Hypothalamus (tissue), 51 donors: ENCODE measurements at regions not wholly inside any gene's neighbourhood (a gene's known extent, or its start where the extent isn't known, plus 50 kb on each side); places are given as distances from the start of the nearest gene placed in this dataset.
"Not testable (repeated sequence)": the region's sequence is repeated elsewhere in the genome, so short reads cannot be mapped to it uniquely, and the experiment has no call there.

Experiments used
- DNase-seq, 51 donors: peaks; one replicate each; lab custom pipeline; 2025; lab: John Stamatoyannopoulos, UW

DNA sequence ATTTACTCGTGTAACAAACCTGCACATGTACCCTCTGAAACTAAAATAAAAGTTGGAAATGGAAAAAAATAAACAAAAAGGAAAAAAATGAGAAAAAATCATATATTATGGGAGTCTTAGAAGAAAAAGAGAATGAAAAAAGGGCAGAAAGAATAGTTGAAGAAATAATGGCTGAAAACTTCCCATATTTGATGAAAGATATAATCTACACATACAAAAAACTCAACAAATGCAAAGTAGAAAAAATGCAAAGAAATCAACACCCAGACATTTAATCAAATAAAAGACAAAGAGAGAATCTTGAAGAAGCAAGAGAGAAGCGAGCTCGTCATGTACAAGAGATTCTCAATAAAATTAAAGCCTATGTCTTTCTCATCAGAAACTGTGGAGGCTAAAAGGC is 73.8 kb downstream of the SLC25A46 start:
- DNase-seq = no peak

DNA sequence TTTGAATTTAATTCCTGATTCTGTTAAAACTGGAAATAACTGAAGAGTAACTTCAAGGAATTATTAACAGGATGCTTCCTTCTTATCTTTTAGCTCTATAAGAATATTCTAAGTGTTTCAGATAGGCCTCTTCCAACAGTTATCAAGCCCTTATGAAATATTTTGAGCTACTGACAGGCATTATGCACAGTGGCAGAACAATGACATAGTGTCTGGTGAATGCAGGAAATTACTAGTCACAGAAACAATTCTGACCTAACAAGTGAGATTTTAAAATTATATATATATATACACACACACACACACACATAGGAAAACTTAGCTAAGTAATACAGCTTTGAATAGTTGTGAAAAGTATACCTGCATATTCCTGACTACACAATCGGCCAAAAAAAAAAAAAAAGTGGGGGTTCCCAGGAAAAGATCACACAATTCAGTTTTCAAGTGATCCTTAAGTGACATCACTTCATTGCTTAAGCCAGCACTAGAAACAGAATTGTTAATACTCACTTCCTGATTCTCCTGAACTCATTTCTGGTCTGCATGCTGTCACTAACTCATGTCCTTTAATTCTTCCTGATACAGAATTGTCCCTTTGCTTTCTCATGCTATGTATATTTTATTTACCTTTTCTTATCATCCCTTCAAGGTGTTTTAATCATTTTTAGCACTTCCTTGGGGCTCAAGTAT is 77.3 kb downstream of the SLC25A46 start:
- DNase-seq = no peak

DNA sequence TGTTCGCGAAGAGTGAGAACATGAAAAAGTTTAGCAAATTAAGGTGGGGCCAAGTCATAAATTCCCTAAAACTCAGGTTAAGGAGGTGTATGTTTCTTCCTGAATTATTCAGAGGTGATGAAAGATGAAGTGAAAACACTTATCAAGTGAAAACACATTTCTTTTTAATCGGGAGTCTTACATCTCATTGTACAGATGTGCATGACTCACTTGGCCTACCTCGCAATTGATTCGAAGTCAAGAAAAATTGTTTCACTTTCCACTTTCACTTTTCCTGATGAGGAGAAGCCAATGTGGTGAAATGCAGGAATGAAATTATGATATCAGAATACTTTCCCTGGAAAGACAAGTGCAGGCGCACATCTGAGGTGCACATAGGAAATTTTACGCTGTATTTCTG is 78.7 kb downstream of the SLC25A46 start:
- DNase-seq = no peak

DNA sequence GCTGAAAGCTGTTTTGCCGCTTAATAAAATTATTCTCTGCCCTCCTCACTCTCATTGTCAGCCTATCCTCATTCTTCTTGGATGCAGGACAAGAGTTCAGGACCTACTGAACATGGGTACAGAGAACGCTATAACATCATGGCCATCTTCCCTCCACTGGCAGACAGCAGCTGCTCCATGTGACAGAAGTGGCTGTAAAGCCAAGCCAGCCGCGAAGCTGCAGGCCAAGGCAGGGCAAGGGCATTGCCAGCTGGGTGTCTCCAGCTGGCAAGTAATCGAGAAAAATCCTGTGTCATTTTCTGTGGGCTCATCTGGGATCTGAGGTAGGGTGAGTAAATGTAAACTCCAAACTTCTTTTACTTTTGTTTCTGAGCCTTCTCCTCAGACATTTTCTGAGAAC is 84.8 kb downstream of the SLC25A46 start:
- DNase-seq = no peak

DNA sequence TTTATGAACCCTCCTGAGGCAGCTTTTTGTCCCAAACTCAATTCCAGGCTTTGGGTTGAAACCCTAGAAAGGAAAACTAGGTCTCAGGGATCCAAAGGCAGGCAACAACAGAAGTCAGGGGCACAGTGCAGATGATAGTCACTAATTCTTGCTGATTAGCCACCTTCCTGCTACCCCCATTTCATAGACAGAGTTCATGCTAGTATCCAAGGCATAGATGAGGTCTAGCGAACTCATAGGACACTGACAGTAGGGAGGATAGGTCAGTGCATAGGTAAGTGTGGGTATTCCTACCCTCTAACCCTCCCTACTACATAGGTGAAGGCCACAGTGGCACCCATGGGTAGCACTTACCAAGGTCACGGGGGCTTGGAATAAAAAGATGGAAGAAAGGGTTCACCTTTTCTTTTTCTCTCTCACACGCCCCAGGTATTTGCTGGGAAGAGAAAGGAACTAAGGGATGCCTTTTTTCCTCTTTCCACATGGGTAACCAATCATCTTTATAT is 86.2 kb downstream of the SLC25A46 start:
- DNase-seq = no peak

DNA sequence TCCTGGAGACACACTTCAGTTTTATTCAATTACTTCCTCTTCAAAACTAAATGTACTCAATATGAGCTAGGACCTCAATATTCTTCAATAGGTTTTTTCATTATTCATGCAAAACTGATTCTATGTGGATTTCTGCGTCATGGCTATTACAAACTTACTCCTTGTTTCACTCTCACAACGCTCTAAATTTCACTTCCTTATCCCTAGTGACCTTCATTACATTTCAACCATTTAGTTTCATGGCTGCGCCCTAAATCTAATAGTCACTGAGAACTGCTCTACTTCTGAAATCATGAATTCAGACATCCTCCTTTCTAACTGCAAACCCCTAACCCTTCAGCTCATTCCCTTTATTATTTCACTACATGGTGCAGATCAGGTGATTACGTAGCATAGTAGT is 93.9 kb downstream of the SLC25A46 start:
- DNase-seq = no peak

DNA sequence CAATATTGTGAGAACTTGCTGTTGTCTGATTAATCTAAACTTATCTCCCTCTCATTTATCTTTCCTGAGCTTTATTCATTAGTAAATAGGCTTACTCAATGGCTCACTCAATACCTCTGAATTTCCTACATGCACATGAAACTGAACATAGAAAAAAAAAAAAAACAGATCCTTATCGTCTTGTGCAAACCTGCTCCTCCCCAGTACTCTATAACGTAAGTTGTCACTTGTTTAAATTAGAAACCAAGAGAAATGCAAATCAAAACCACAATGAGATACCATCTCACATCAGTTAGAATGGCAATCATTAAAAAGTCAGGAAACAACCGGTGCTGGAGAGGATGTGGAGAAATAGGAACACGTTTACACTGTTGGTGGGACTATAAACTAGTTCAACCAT is 96.1 kb downstream of the SLC25A46 start:
- not testable (repeated sequence) for DNase-seq

DNA sequence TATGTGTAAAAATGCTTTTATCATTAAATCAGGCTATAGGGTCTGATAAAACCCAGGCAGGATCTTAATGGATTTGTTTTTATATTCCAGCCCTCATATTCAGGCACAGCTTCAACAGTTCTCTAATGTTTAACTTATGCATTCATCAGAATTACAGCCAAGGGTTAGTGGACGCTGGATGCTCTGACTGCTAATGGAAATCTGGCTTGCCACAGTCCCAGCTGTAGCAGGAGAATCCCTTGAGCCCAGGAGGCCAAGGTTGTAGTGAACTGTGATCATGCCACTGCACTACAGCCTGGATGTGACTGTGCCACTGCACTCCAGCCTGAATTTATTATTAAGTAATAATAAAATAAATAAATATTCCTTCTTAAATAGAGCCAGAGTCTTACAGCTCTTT is 98.0 kb downstream of the SLC25A46 start:
- DNase-seq = no peak

DNA sequence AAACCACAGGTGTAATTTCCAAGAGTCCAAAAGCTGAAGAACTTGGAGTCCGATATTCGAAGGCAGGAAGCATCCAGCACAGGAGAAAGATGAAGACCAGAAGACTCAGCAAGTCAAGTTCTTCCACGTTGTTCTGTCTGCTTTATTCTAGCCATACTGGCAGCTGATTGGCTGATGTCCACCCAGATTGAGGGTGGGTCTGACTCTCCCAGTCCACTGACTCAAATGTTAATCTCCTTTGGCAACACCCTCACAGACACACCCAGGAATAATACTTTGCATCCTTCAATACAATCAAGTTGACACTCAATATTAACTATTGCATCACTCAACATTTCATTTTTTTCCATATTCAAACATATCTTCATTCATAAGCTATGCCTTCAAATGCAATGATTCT is 99.5 kb downstream of the SLC25A46 start:
- not testable (repeated sequence) for DNase-seq

DNA sequence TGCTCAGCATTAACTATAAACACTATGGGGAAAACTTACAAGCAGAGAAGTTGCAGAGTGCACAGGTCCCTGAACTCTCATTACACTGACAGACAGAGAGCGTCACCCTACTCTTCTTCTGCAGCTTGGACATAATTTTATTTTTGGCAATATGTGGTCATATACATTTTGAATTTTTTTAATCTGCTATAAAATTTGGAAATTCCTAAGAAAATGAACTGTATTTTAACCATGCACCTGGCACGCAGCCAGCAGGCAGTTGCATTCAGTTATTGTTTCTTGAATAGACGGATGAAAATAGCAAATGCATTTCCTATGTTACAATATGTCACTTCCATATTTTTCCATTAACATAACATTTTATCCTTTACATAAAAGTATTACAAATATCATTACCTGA is 100.2 kb downstream of the SLC25A46 start:
- DNase-seq = no peak

DNA sequence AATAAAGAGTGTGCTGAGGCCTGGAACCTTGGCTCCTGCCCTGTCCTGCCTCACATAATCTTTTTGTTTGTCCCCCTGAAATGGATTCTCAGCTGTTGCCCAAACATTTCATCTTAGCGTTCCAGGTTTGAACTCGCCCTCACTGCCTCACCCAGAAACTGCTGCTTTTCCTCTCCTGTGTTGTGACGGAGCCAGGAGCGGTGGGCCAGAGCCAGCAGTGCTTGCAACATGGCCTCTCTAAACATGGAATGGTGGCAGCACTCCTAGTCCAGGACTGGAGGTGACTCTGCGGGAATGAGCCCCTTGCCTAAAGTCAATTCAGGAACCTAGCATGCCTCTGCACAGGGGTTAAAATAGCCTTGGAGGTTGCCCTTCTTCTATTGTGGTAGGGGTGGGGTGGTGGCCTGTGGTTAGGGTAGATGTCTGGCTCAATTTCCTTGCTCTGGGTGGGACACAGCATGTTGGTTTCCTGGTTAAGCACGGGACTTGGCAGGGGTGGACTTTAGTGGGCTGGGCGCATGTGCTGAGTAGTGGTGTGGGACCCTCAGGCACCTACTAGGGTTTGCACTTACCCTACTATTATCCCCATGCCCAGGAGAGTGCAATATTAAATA is 101.6 kb downstream of the SLC25A46 start:
- no peak for DNase-seq

DNA sequence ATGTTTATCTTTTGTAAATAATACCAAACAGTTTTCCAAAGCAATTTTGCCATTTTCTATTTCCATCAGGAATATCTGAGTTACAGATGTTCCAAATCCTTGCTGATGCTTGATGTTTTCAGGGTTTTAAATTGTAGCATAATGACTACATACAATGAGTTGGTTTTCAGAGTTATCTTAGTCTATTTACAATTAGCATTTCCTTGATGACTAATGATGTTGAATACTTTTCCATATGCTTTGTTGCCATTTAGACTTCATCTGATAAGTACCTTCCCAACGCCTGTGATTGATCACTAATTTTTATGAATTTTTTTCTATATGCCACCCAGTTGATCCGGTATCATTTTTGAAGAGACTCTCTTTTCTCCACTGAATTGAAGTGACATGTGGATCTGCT is 102.3 kb downstream of the SLC25A46 start:
- DNase-seq = no peak

DNA sequence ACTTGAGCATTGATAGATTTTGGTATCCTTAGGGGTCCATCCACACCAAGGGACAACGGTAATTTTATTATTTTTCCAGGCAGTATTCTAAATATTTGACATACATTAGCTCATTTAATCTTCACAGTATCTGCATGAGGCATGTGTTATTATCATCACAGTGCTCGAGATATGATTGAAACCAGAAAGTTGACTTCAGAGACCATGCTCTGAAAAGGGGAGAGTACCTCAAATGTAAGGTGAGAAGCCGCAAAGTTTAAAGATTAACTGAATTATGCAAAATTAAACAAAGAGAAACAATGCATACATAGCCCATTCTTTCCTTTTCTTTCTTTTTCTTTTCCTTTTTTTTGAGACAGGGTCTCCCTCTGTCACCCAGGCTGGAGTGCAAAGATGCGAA is 104.1 kb downstream of the SLC25A46 start:
- DNase-seq = no peak

DNA sequence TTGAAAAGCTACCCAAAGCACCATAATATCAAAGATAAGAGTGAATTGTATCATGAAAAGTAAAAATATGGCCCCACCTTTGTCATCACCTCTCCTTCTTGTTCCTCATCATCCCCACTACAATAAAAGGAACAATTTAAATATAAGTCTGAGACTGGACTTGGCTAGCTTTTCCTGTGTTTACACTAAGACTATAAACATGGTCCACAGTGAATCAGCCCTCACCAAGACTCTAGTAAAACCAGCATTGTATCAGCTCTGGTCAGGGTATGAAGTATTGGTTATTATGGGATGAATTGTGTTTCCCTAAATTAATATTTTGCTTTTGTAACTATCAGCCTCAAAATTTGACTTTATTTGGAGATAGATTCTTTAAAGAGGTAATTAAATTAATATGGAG is 105.4 kb downstream of the SLC25A46 start:
- no peak for DNase-seq

DNA sequence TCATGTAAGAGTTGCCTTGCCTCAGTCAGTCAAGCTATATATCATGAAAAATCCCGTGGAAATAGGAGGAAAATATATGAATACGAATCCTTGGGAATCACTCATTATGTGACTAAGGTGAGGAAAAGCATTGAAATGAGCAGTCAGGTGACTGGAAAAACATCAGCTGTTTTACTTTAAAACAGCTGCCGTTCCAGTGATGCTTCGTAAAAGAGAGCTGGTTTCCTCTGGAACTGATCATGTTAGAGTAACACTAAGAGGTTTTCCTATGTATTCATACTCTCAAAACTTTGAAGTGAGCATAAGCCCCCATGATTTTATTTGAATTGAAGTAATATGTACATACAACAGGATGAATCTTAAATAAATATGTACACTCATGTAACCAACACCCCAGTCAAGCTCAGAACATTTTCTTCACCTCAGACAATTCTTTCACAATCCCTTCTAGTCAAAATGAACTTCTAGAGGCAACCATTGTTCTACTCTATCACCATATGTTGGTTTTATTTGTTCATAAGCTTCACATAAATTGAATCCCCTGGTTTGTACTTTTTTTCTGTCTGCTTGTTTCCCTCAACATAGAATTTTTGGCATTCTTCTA is 107.7 kb downstream of the SLC25A46 start:
- DNase-seq = no peak

DNA sequence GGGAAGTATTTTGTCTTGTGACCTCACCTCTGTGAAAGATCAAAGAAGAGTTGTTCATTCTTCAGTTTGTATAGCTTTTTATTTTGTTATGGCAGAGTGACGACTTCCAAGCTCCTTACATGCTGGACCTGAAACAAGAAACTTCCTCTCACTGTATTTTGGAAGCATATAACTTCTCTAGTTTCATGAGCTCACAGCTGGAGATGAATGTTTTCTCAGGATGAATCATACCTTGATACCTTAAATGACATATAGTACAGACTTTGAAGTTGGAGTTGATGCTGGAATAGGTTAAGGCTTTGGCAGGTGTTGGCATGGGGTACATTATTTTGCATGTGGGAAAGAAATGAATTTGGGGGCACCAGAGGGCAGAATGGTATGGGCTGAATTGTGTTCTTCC is 112.5 kb downstream of the SLC25A46 start:
- no peak for DNase-seq

DNA sequence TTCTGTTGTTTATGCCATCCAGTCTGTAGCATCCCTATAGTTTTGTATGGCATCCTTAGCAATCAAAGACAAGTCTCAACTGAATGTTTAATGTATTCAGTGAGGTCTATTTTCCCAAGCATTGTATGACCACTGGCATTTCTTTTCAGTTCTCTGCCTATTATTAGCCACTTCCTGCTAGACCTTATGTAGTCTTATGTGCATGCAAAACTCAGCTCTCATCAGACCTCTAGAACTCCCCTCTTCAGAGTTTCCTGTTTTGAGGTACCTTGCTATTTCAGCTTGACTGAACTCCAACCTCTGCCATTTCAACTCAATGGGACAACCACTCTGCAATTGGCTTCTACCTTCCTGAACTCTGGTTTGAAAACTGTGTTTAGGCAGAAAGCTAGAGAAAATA is 113.2 kb downstream of the SLC25A46 start:
- DNase-seq = no peak

DNA sequence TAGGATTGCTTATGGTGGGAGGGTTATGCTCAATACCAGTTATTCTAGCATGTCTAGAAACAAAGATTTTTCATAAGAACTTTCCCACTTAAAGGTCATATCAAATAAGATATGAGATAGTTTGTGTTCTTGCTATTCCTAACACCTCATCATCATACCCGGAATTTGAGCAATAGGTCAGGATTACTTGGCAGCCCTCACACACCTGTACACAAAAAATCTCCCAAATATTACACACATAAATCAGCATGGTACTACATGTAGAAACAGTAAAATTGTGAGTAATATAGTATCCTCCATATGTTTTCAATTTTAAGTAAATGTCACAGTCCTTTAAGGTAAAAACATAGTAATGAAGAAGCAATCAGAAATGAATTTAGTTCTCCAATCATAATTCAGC is 113.7 kb downstream of the SLC25A46 start:
- DNase-seq = no peak

DNA sequence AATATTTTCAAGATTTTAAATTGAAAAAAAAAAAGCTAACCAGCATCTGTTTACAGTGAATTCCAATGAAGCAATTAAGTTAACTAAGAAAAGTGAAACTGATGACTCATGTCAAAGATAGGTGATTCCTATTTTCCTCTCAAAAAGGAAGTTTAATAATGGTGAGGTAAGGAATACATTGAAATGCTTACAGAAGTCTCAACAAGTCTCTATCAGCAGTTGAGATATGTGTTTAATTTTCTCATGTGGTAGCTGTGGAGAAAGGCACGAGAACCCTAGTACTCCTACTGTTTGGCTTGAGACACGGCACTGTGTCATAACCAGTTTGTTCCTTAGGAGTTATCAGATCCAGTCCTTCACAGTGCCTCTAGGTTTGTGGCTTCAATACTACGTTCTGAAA is 114.5 kb downstream of the SLC25A46 start:
- DNase-seq = no peak

DNA sequence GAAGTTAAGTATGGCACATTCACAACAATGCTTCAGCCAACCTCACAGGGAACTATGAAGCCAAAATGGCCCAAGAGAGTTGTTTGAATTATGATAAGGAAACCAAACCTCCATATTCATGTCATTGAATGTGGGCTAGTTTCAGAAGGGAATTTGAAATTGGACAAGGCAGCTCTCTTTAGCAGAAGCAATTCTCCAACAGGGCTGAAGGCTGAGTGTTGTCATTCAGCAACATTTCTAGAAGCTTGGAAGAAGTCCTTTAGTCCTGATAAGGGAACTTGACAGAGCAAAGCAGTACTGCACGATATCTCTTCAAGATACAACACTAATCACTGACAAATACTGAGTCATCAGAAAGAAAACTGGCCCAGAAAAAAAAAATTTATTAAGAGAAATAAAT is 115.4 kb downstream of the SLC25A46 start:
- DNase-seq = no peak

DNA sequence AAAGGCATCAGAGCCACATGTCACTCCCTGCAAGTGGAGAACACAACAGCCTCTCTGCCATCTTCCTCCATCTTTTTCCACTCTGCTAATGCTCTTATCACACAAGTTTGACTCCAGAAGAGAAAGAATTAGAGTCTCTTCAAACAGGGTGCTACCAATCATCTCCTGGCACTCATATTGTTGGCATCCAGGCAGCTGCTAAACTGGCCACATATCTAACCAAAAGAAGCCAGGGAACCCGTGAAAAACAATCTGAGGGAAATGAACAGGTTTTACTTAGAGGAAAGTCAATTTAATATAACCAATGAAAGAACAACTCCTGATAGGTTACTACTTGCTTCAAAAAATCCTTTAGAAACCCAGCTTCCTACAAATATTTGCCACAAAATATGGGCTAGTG is 117.2 kb downstream of the SLC25A46 start:
- no peak for DNase-seq

DNA sequence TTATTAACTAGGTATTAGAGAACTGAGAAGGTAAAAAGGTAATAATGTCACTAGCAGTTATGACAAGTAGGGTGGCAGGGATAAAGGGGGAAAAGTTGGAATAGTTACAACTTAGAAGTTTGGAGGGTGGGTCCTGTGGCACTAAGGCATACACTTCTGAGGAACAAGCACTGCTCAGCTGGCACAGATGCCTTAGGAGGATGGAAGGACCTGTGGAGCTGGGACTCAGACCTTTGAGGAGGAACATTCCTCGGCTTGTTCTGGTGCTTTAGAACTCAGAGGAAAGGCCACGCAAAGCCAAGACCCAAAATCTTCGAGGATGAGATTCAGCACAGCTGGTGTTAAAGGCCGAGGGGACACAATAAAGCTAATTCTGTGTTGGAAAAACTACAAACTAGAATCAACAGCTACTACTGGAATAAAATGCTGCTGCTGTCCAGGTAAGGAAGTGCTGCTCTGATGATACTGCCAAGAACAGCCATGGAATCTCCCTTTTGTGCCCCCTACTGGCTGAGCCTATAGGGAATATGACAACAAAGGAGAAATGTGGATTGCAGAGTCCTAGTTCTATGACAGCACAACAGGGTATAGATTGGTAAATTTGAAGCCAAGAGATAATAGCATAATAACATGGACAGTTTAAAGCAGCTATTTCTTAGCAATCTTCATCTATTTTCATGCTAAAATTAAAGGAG is 126.7 kb downstream of the SLC25A46 start:
- no peak for DNase-seq
